Islet precursor cell (in vitro differentiated cells): ENCODE measurements at regions not wholly inside any gene's neighbourhood (a gene's known extent, or its start where the extent isn't known, plus 50 kb on each side); places are given as distances from the start of the nearest gene placed in this dataset.

Source experiments
- DNase-seq: peaks from one replicate; pipeline ENCODE4 v3.0.0-alpha.2; 2018

DNA sequence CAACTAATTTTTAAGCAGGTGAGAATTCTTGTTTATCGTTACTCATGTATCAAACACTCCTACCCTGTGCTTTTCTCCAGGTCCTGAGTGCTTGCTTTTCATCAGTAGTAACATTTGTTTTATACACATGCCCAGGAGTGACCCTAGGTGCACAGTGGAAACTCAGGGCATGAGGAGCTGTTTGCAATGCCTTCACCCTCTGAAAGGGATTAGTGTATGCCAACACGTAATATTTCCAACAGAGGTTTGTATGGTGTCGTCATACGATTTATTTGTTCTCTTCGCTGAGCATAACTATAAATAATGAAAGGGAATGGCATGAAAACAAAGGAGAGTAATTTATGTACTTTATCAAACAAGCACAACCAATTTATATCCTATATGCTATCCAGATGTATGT is 537.4 kb upstream of the MMS22L start:
- DNase-seq, result no peak

- DNase-seq, result no peak
Observed at GRCh38 chr6:97822632-97823031, 539.6 kb upstream of the MMS22L start.

DNA sequence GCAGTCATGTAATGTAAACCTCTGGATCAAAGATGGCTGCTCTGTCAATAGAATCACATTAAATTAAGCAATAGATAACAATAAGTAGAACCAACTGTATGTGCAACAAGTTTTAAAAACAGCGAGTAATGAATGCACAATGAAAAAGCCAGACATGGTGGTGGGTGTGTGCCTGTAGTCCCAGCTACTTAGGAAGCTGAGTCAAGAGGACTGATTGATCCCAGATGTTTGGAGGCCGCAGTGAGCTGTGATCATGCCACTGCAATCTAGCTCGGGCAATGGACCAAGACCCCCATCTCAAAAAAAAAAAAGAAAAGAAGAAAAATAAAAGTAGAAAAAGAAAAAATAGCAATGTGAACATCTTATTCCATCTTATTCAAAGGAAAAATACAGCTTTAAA is 558.7 kb upstream of the MMS22L start:
- no peak for DNase-seq

DNA sequence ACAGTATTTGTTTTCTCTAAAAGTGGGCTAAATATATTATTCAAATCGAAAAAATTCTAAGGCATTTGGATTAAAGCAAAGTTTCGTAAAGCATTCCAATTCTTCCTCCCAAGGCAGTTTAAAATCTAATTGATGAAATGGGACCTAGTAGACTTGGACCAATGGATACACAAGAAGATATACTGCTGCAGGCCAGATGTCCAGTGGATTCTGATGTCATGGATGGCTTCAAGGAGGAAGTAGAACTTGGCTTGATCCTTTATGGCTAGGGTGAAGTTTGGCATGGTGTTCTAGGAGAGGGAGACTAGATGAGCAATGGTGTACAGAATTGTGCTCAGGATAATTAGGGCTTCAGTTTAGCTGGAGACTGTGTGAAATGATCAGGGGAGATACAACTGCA is 559.5 kb upstream of the MMS22L start:
- no peak for DNase-seq

GRCh38 chr6:97849390-97849789 is 566.4 kb upstream of the MMS22L start:
- DNase-seq, result no peak

DNA sequence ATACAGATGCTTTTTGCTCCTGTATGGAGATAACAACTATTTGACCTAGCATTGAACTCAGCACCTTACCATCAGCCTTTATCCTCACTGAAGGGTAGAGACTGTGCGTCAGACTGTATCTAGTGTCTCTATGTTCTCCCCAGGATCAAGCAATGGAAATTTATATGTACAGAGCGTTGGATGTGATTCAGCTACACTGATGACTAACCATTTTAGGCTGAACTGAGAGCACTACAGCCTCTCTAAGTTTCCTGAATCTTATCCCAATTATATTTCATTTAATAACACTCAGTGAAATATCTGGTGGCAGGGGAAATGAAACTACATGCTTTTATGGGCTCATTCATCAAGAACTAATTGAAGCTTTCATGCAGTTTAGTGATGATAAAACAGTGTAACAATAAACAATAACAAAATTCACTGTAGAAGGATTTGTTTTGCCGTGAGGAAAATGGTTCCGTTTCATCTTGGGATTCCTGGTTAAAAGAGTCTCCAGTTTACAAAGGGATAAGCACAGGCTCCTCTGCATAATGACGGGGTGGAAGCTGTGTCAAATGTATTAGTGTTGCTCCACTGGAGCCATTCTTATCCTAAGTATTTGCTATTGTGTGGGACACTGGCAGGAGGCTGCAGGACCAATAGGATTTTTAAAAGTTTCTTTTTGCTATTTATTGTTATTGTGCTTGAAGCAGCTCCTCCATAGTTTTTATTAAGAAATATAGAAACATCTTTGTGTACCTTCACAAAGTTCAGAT is 567.6 kb upstream of the MMS22L start:
- DNase-seq, result no peak

DNA sequence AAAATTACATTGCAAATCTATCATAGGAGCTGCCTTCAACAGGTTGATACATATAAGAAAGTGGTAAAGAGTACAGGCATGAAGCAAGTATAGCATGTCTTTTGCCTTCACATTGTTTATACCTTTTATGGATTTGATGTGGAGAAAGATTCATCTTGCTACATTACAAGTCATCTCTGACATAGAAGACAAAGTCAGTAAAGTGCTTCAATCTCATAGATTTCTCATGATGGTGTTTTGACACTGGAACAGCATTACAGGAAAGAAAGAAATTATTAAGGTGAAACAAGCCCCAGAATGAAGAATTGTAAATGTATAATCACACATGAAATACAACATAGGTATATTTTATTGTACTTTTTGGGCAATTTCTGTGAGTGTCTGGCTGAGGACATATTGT is 580.7 kb upstream of the MMS22L start:
- no peak for DNase-seq

DNA sequence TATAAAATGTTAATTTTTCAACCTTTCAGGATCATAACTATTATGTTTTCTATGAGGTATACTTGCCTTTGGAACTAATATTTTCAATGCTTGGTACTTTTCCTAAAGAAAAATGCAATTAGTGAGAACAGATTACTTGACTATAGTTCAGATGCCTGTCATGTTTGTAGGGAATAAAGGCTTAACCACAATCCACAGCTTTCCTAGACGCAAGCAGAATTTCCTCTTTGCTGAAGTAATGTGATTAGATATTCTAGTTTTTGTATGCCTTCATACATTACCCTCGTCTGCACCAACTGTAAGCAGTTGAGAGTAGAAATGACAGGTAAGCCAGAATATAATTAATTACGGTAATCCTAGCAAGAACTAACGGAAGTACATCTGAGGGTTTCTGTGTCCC is 581.4 kb upstream of the MMS22L start:
- no peak for DNase-seq

DNA sequence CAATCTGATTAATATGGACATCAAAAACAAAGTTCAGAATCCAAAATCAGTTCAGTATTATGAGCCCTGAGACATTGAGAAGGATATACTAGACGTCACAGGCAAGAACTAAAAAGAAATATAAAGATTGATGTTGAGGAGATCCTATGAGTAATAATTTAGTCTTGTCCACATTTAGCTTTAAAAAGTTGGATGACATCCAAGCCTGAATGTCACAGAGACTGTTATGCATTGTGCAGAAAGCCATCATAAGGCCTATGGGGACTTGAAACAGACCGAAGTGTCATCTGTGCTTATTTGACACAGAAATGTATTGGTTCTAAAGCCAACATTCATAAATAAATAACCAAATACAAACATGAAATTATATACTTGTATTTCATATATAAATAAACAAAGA is 581.8 kb upstream of the MMS22L start:
- DNase-seq, result no peak

GRCh38 chr6:97865612-97866011 is 582.6 kb upstream of the MMS22L start:
- DNase-seq, result no peak

- no peak for DNase-seq
Observed at GRCh38 chr6:97866616-97867015, 583.6 kb upstream of the MMS22L start.

DNA sequence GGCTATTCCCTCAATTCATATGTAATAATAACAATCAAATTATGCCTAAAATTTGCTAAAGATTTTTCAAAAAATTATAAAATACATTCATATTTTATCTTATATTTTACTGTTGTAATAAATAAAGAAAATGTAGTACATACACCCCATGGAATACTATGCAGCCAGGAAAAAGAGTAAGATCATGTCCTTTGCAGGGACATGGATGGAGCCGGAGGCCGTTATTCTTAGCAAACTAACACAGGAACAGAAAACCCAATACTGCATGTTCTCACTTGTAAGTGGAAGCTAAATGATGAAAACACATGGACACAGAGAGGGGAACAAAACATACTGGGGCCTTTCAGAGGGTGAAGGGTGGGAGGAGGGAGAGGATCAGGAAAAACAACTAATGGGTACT is 584.2 kb upstream of the MMS22L start:
- no peak for DNase-seq

- DNase-seq, result no peak
Observed at GRCh38 chr6:97870273-97870672, 587.3 kb upstream of the MMS22L start.

- no peak for DNase-seq
Observed at GRCh38 chr6:97876711-97877110, 593.7 kb upstream of the MMS22L start.

- no peak for DNase-seq
Observed at GRCh38 chr6:97882755-97883154, 599.7 kb upstream of the MMS22L start.

- no peak for DNase-seq
Observed at GRCh38 chr6:97885325-97885724, 602.3 kb upstream of the MMS22L start.

DNA sequence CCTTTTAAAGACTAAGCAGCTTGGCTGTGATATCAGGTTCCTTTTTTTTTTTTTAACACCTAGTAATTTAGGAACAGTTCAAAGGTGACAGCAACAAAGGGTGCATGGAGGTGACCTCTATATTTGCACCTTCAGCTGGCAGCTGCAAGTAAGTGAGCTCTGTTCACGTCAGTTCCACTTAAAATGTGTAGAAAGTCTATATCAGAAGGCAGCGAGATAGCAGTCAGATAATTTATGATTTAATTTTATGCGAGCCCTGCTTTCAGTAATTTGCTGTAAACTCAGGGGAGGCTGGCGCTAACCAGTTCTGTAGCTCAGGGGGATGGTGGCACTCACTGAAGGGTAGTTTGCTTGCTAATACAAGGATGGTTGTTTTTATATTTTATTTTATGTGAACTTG is 602.8 kb upstream of the MMS22L start:
- no peak for DNase-seq

DNA sequence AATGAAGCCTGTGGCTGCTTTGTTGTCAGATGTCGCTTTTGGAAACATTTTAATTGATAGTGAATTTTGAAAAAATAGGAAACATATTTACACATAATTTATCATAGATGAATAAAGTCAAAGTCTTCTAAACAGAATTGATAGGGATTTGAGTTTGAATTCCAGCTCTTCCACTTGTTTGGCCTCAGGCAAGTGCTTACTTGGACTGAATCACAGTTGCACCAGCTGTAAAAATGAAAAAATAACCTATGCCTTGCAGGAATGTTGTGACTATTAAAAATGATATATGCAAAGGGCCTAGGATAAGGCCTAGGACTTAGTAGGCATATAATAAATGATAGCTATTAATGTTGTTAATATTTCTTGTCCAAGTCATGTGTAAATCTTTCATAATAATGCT is 618.5 kb upstream of the MMS22L start:
- no peak for DNase-seq

- DNase-seq, result no peak
Observed at GRCh38 chr6:97909380-97909779, 626.4 kb upstream of the MMS22L start.

GRCh38 chr6:97913721-97914120 is 630.7 kb upstream of the MMS22L start:
- DNase-seq, result no peak

DNA sequence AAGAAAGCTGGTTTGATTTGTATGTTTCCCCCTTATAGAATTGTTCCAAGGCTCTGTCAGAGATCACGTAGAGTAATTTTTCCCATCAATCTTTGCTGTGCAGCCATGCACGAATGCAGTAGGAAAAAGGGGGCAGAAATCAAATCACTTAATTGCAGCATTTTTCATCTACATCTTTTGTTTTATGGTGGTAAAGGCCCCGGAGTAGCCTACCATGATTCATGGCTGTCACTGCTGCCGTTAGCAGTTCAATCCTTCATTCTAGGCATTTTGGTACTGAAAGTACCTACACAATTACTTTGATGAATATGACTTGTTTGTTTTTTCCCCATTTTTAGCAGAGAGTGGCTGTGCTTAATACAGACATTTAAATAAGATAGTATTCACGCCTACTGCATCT is 631.9 kb upstream of the MMS22L start:
- no peak for DNase-seq

- DNase-seq, result no peak
Observed at GRCh38 chr6:97915537-97915936, 632.5 kb upstream of the MMS22L start.

- DNase-seq, result peak; percentile 51
Observed at GRCh38 chr6:97917369-97917768, 634.4 kb upstream of the MMS22L start.

- no peak for DNase-seq
Observed at GRCh38 chr6:97919046-97919445, 636.0 kb upstream of the MMS22L start.

GRCh38 chr6:97919631-97920030 is 636.6 kb upstream of the MMS22L start:
- no peak for DNase-seq

- no peak for DNase-seq
Observed at GRCh38 chr6:97923249-97923648, 640.2 kb upstream of the MMS22L start.
